Erythroblast (primary cell): ENCODE measurements at regions not wholly inside any gene's neighbourhood (a gene's known extent, or its start where the extent isn't known, plus 50 kb on each side); places are given as distances from the start of the nearest gene placed in this dataset.

Source experiments
- GATA1 ChIP-seq: IDR thresholded peaks from 2 replicates; pipeline ENCODE4 v1.6.1; 2011; ENCODE audit warnings: low read depth, mild to moderate bottlenecking, control low read depth, low read length, moderate library complexity
- POLR2A ChIP-seq: IDR thresholded peaks from 2 replicates; pipeline ENCODE4 v1.6.1; 2011; ENCODE audit warnings: mild to moderate bottlenecking, low read length

- TF ChIP-seq POLR2A: no peak
- TF ChIP-seq GATA1: no peak
These were observed 307.3 kb upstream of the CHAC2 start for GRCh38 chr2:53460347-53460746.
